ENCODE measurements at regions not wholly inside any gene's neighbourhood (a gene's known extent, or its start where the extent isn't known, plus 50 kb on each side); places are given as distances from the start of the nearest gene placed in this dataset.

- TF ChIP-seq YY1 (IDR thresholded peaks at IDR 0.05; ENCODE audit: insufficient read depth, insufficient read length): no peak
- no peak for TF ChIP-seq SUZ12 (IDR thresholded peaks at IDR 0.05; ENCODE audit: extremely low read depth, insufficient read depth, insufficient read length)
Observed at GRCh38 chr1:87208931-87209330, 119.7 kb upstream of the LMO4 start.

Data from NT2/D1 (cell line).